GM18861 (cell line): ENCODE measurements at regions not wholly inside any gene's neighbourhood (a gene's known extent, or its start where the extent isn't known, plus 50 kb on each side); places are given as distances from the start of the nearest gene placed in this dataset.

Source experiments
- ATAC-seq: cut with Tn5 transposase; IDR thresholded peaks from one replicate; pipeline ENCODE4 v1.9.1; 2021; ENCODE audit not compliant: unreplicated experiment

DNA sequence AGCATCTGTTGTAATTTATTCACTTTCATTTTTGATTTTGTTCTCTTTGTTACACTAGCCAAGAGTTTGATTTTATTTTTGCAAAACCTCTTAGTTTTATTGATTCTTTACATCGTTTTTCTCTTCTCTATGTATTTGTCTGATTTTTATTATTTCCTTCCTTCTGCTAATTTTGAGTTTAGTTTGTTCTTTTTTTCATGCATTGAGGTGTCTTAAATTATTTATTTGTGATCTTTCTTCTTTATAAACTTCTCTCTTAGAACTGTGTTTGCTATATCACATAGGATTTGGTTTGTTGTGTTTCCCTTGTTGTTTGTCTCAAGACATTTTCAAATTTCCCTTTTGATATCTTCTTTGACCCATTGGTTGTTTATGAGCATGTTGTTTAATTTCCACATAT, 51.7 kb upstream of the NFKBIA start:
- no peak for ATAC-seq

DNA sequence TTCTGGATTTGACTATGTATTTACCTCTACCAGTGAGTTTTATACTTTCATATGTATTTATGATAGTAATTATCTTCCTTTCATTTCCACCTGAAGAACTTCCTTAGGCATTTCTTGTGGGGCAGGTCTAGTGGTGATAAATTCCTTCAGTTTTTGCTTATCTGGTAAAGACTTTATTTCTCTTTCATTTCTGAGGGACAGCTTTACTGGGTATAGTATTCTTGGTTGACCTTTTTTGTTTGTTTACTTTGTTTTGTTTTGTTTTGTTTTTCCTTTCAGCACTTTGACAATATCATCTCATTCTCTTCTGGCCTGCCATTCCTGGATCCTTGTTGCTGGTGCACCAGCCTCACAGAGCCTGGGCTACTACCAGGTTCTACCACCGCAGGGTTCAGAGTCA, 53.9 kb upstream of the NFKBIA start:
- no peak for ATAC-seq

DNA sequence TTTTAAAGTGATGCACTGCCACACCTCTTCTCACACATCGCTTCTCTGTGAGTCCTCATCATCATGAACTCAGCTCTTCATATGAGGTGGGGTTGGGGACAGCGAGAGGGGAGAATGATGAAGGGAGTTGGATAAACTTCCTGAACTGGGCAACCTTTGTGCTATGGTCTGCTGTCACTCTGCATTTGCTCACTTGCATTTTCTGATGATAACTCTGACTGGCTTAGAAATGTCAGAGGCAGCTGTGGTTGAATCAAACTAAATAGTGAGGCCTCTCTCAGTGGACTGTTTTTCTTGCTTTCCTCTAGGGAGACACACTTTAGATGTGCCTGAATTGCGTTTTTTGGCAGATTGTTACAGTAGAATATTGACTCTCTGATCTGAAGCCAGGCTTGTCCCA, 55.2 kb upstream of the NFKBIA start:
- no peak for ATAC-seq

DNA sequence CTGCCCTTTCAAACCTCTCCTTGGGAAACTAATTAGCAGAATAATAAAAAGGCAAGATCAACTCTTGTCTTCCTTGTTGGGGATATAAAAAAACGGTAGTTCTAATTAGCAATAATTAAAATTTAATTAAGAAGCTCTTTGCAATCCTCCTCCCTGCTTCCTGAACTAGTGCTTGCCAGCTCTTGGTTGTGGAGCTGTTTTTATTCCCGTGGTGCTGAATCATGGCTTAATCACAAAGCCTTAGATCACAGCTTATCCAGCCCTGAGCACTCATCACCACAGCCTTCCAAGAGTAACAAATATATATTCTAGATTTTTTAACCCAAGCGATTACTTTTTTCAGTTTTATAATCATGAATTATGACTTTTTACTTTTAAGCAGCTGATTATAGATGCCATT, 63.2 kb upstream of the INSM2 start:
- no peak for ATAC-seq

DNA sequence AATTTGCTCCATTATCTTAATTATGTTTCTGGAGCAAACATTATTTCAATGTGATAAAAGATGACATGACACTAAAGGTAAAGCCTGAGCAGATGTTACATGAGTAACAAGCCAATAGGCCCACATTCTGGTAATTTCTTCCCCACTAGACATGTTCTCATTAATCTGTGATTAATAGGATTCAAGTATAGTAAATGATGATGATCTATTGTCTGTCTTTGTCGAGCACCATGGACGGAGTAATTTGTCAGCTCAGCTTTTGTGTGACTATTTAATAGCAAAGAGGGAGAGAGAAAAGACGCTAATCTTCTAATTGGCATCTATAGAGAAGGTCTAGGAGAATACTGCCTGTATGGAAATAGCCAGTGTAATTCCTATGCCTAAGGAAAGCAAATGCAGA, 62.2 kb upstream of the INSM2 start:
- no peak for ATAC-seq

DNA sequence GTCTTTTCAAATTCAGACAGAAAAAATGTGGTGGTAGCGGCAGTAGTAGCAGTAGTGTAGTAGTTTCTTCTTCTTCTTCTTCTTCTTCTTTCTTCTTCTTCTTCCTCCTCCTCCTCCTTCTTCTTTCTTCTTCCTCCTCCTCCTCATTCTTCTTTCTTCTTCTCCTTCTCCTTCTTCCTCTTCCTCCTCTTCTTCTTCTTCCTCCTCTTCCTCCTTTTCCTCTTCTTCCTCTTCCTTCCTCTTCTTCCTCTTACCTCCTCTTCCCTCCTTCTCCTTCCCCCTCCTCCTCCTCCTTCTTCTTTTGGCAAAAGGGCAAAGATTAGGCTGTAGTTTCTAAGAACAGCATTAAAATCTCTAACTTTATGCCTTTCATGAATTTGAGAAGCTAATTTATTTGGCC, 59.6 kb upstream of the INSM2 start:
- ATAC-seq: no peak

DNA sequence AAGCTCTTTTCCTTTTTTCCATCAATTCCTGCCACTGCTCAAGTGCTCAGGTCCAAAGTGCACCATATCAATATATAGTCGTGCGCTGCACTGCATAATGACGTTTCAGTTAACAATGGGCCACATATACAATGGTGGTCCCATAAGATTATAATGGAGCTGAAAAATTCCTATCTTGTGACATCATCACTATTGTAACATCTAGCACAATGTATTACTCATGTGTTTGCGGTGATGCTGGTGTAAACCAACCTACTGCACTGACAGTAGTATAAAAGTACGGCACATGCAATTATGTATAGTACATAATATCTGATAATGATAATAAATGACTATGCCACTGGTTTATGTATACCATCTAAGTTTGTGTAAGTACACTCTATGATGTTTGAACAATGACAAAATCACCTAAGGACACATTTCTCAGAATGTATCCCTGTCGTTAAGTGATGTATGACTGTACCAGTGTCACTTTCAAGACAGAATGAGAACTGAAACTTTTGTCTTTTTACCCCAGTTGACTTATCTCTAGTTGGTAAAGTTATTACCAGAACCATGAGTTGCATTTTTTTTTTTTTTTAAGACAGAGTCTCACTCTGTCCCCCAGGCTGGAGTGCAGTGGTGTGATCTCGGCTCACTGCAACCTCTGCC, 53.7 kb upstream of the INSM2 start:
- peak; percentile 75 for ATAC-seq

DNA sequence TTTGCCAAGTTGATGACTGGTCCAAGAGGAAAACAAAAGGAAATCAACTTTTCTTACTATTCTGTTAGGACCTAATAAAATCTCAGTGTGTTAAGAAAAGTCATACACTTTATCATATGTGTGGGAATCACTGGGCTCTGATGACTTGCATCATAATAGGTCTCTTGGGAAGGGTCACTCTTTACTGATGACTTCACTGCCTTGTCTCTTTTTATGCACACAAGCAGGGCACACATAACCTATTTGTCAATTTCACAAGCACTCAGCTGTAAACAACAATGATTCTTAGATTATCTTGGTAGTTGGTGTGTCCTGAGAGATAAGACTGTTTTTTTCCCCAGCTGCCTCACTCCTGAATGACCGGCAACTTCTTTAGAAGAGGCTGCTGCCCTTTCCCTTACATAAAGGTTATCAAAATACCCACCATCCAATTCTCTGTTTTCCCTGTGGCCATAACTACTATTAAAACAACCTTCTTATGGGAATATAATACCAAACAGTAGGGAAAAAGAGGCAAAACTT, 50.9 kb upstream of the INSM2 start:
- ATAC-seq: no peak
